GM12874 (cell line): ENCODE measurements at regions not wholly inside any gene's neighbourhood (a gene's known extent, or its start where the extent isn't known, plus 50 kb on each side); places are given as distances from the start of the nearest gene placed in this dataset.

ENCODE experiments used
- TF ChIP-seq, protein P1 (sequence below): IDR thresholded peaks from 2 replicates; pipeline ENCODE4 v1.5.1; 2011; ENCODE audit warnings: low read depth, mild to moderate bottlenecking, control low read depth, low read length, moderate library complexity; ENCODE audit not compliant: insufficient read depth

DNA sequence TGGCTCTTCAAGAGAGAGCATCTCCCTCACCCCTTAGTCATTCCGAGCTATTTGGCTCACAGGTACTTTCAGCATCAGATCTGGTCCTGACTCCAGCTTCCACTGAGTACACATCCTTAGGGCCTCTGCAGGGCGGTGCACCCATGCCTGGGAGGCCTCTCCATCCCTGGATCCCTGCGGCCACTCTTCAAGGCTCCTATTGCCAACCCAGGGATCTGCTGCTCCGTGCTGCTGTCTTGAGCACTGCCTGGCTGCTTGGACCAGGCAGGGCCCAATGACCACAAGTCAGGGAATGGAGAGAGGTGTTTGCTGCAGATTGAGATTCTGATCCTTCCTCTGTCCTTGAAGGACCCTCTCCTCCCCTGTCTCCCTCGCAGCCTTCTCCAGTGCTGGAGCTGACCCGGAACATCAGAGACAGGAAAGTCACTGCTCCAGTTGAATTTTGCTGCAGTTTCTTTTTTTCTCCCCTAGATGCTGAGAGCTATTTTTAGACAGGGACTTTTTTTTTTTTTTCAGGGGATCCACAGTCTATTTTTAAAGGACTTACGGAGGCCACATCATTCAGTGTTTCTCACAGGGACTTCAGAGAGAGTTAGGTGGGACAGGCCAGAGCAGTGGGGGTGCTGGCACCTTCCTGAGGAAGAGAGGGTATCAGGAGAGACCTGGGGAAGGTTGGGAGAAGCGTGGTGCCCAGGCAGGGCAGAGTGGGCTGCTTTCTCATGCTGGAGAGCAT is 50.1 kb upstream of the KCNA1 start:
- TF ChIP-seq, protein P1, sequence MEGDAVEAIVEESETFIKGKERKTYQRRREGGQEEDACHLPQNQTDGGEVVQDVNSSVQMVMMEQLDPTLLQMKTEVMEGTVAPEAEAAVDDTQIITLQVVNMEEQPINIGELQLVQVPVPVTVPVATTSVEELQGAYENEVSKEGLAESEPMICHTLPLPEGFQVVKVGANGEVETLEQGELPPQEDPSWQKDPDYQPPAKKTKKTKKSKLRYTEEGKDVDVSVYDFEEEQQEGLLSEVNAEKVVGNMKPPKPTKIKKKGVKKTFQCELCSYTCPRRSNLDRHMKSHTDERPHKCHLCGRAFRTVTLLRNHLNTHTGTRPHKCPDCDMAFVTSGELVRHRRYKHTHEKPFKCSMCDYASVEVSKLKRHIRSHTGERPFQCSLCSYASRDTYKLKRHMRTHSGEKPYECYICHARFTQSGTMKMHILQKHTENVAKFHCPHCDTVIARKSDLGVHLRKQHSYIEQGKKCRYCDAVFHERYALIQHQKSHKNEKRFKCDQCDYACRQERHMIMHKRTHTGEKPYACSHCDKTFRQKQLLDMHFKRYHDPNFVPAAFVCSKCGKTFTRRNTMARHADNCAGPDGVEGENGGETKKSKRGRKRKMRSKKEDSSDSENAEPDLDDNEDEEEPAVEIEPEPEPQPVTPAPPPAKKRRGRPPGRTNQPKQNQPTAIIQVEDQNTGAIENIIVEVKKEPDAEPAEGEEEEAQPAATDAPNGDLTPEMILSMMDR: no peak
